Erythroblast (primary cell): ENCODE measurements at regions not wholly inside any gene's neighbourhood (a gene's known extent, or its start where the extent isn't known, plus 50 kb on each side); places are given as distances from the start of the nearest gene placed in this dataset.

Experiments used
- DNase-seq, 2 experiments: peaks; one replicate each; lab custom pipeline; 2025; lab: John Stamatoyannopoulos, UW
- GATA1 ChIP-seq: IDR thresholded peaks from 2 replicates; pipeline ENCODE4 v1.6.1; 2011; ENCODE audit warnings: low read depth, mild to moderate bottlenecking, control low read depth, low read length, moderate library complexity
- POLR2A ChIP-seq: IDR thresholded peaks from 2 replicates; pipeline ENCODE4 v1.6.1; 2011; ENCODE audit warnings: mild to moderate bottlenecking, low read length

- TF ChIP-seq POLR2A (no peak), GATA1 (no peak)
- DNase-seq: no peak
Measured at GRCh38 chr6:139584599-139584998, 210.2 kb upstream of the CITED2 start.

DNA sequence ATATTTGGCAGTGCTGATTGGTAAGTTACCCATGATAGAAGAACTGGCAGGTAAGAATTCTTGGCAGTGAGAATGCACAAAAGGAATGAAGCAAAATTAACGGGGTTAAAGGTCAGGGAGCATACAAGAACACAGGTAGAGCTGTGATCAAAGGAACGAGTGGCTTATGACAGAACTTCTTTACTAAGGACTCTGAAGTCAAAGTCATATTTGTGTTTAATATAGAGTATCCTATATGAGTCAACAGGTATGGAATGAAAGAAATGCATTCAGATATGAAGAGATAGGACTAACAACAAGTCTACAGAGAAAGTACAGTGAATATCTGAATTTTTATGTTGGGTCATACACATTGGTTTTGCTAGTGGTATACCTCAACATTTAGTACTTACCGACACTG, 209.0 kb upstream of the CITED2 start:
- DNase-seq: no peak
- no peak for TF ChIP-seq POLR2A
- TF ChIP-seq GATA1: no peak

DNA sequence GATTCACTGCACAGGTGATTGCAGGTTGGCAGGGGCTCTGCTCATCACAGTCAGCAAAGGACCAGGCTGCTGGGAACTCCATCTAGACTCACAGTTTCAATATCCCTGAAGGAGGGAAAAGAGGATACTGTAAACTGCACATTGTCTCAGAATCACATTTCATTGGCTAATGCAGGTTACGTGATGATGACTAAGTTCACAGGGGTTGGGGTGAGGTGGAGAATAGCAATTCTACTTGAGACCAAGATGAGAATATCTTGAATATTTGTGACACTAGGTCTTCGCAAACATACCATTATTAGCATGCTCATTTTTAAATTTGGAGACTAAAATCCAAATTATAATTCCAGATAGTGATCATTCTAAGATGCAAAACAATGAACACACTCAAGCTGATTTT, 208.5 kb upstream of the CITED2 start:
- TF ChIP-seq GATA1: no peak
- TF ChIP-seq POLR2A: no peak
- no peak for DNase-seq

DNA sequence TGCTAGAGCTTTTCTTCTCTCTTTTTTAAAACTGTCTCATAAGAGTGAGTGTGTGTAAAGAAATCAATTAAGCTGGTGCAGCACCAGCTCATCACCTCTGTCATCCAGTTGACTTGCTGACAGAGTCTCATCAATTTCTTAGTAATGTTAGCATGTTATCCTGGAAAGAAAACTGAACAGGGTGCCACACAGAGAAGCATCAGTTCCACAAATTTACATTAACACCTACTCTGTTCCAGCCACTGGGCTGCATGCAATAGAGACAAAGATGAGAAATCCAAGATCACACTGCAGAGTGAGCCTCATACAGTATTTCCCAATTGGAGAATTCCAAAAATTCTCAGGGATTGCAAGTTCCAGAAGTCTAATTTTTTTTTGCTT, 207.0 kb upstream of the CITED2 start:
- no peak for TF ChIP-seq GATA1
- no peak for TF ChIP-seq POLR2A
- no peak for DNase-seq

DNA sequence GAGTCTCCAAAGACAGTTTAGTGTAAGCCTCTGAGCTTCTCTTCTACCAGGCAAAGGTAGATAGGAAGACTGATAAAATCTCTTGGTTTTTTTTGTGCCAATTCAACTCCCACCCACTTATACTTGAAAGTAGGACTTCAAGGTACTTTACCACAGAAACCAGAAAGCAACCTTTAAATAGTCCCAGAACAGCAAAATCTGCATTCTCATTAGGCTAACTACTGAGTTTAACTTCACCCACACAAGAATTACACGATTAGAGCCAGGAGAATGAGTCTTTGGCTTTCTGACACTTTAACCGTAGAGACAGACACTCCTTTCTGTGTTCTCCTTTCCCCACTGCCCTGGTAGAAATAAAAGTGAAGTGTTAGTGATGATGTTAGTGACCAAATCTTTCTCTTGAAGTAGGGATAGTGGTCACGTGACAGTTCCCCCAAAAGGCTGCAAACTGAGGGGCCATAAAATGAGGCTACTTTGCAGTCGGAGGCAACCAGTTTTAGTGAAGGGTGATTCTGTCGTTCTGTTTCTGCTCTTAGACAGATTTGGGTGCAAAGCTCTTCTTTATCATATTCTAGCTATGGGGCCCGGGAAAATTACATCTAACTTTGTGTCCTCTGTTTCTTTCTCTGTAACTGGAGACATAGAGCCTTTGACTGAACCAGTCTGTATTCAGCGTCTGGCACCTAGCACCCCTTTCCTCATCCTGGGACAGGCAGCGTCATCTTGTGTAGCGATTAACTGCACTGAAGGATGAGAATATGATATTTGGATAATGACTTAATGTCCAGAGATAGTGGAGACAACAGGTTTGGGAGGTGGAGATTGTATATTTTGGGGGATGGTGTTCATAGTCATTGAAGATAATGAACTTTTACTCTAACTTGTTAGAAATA, 206.4 kb upstream of the CITED2 start:
- TF ChIP-seq GATA1: no peak
- no peak for TF ChIP-seq POLR2A
- DNase-seq: no peak

GRCh38 chr6:139577763-139578604, 203.5 kb upstream of the CITED2 start:
- DNase-seq: no peak
- no peak for TF ChIP-seq GATA1
- TF ChIP-seq POLR2A: no peak

GRCh38 chr6:139577124-139577762, 202.8 kb upstream of the CITED2 start:
- no peak for DNase-seq

DNA sequence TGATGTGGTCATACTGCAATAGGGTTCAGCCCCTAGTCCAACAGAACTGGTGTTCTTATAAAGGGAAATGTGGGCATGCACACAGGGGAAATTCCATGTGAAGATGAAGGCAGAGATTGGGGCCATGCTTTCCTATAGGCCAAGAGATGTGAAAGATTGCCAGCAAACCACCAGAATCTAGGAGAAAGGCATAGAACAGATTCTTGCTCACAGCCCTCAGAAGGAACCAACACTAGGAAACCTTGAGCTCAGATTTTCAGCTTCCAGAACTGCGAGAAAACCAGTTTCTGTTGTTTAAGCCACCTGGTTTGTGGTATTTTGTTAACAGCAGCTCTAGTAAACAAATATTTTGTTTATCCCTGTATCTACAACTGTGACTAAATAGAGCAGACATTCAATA, 197.6 kb upstream of the CITED2 start:
- TF ChIP-seq GATA1 (no peak), POLR2A (no peak)

More at GRCh38 chr6:139577124-139577762, 202.8 kb upstream of the CITED2 start:
- no peak for TF ChIP-seq GATA1
- TF ChIP-seq POLR2A: no peak

DNA sequence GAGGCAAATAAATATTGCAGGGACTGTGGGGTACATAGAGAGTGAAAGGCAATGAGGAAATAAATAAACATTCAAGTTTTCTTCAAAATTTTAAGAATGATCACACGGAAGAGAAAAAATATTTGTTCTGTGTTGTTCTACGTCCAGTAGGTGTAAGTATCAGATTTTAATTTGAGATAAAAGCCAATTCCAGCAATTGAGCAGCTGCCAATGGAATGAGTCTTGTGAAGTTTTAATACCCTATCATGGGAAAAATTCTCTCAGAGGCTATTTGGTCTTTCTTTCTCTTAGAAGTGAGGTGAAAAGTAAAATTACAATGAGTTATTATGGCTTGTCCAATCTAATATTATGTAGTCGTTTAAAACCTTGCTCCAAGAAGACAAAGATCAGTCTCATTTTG, 195.7 kb upstream of the CITED2 start:
- TF ChIP-seq POLR2A (no peak), GATA1 (no peak)
- no peak for DNase-seq

More for the DNA sequence above, 197.6 kb upstream of the CITED2 start:
- no peak for DNase-seq

- DNase-seq: peak in 1 of 2 experiments; percentile 15
- TF ChIP-seq POLR2A: no peak
- TF ChIP-seq GATA1: no peak
Measured at GRCh38 chr6:139569566-139569965, 195.1 kb upstream of the CITED2 start.

DNA sequence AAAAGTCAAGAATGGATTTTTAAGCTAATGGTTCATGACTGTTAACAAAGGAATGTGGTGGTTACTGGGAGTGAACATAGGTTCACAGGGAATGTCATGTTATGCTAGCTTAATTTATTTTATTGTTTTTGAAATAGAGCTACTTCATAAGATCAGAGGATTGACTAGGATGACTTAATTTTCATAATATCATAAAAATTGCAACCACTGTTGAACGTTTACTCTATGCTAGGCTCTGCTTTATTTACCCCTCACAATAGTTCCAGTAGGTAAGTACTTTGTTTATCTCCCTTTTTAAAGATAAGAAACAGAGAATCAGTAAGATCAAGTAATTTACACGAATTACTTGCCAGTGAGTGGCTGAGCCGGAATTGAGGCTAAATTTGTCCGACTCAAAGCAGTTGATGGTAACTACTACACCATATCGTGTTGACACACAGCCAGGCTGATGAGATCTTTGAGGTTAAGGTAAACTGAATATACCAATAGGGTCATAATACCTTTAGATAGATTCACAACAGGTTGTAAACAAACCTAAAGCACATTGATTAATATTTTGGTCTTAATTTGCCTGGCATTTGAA, 194.6 kb upstream of the CITED2 start:
- no peak for TF ChIP-seq POLR2A
- TF ChIP-seq GATA1: no peak
- DNase-seq: peak in 1 of 2 experiments; percentile 15

GRCh38 chr6:139568151-139568955, 193.9 kb upstream of the CITED2 start:
- DNase-seq: peak; percentile 20 to 36
- TF ChIP-seq POLR2A (no peak), GATA1 (no peak)

DNA sequence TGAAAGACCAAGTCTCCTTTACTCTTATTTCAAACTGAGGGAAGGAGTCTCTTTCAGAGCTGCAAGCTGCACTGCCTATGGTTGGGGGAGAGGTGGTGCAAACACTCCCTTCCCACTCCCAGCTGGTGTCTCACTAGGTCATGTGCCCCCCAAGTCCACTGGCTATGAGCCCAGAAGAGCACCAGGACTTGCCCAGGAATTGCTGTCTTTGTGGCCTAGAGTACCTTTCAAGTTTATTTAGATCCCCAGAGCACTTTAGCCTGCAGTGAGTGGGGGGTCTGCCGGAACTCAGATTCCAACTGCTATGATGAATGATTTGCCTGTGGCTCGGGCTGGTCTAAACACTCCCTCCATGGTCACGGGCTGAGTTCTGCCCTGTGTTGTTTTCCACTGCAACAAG, 192.6 kb upstream of the CITED2 start:
- TF ChIP-seq GATA1 (no peak), POLR2A (no peak)
- peak in 1 of 2 experiments; percentile 6 for DNase-seq
